ENCODE measurements at regions not wholly inside any gene's neighbourhood (a gene's known extent, or its start where the extent isn't known, plus 50 kb on each side); places are given as distances from the start of the nearest gene placed in this dataset.

GRCh38 chr5:10049858-10050455 is 199.7 kb downstream of the ATPSCKMT start:
- no peak overlapping the region for H3K4me3 ChIP-seq (ENCODE audit: low read depth, low read length)
- no peak for DNase-seq (ENCODE audit: low read depth)
- TF ChIP-seq, protein P1, sequence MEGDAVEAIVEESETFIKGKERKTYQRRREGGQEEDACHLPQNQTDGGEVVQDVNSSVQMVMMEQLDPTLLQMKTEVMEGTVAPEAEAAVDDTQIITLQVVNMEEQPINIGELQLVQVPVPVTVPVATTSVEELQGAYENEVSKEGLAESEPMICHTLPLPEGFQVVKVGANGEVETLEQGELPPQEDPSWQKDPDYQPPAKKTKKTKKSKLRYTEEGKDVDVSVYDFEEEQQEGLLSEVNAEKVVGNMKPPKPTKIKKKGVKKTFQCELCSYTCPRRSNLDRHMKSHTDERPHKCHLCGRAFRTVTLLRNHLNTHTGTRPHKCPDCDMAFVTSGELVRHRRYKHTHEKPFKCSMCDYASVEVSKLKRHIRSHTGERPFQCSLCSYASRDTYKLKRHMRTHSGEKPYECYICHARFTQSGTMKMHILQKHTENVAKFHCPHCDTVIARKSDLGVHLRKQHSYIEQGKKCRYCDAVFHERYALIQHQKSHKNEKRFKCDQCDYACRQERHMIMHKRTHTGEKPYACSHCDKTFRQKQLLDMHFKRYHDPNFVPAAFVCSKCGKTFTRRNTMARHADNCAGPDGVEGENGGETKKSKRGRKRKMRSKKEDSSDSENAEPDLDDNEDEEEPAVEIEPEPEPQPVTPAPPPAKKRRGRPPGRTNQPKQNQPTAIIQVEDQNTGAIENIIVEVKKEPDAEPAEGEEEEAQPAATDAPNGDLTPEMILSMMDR (conservative IDR thresholded peaks at IDR 0.05; ENCODE audit: low read depth, low read length): no peak

- H3K4me3 ChIP-seq (ENCODE audit: low read depth, low read length): no peak overlapping the region
- no peak for DNase-seq (ENCODE audit: low read depth)
- TF ChIP-seq, protein P1 (conservative IDR thresholded peaks at IDR 0.05; ENCODE audit: low read depth, low read length): no peak
These were observed 203.0 kb downstream of the ATPSCKMT start for GRCh38 chr5:10046676-10047075.

- DNase-seq (ENCODE audit: low read depth): no peak
- H3K4me3 ChIP-seq (ENCODE audit: low read depth, low read length): no peak overlapping the region
- TF ChIP-seq, protein P1 (conservative IDR thresholded peaks at IDR 0.05; ENCODE audit: low read depth, low read length): no peak
These were observed 204.3 kb downstream of the ATPSCKMT start for GRCh38 chr5:10045376-10045775.

- peak; percentile 64 for DNase-seq (ENCODE audit: low read depth)
- no peak overlapping the region for H3K4me3 ChIP-seq (ENCODE audit: low read depth, low read length)
- TF ChIP-seq, protein P1 (conservative IDR thresholded peaks at IDR 0.05; ENCODE audit: low read depth, low read length): no peak
These were observed 213.4 kb downstream of the ATPSCKMT start for GRCh38 chr5:10036136-10036815.

DNA sequence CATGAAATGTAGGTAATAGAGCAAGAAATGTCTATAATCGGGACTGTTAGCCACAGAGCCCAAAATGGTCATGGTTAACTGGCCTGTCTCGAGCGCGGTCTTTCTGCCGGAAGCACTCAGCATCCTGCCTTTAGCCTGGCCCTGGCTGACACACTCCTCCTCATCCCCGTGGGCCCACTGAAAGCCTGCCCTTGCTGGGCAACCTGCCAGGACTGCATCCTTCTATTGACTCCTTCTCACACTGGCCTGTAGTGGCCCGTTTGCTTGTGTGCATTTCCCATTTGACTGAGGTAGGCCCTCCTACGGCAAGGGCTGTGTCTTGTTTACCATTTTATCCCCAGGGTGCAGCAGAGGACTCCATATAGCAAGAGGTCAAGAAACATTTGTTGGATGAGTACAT is 215.7 kb downstream of the ATPSCKMT start:
- TF ChIP-seq, protein P1 (conservative IDR thresholded peaks at IDR 0.05; ENCODE audit: low read depth, low read length): peak; percentile 1
- peak; percentile 47 for DNase-seq (ENCODE audit: low read depth)

DNA sequence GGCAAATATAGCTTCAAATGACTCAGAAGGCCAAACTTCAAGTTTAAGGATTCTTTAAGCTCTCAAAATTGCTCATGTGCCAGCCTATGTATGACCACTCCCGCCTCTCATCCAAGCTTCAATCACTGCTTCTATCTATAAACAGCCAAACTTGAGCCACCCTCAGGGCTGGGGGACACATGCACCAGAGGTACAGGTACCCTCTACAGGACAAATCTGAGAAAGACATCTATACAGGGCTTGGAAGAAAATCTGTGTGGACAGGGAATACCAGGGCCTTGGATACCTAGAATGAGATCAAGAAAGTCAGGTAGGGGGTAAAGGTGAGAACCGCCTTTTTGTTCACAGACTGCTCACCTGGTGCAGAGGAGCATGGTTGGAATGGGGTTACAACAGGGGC is 217.9 kb downstream of the ATPSCKMT start:
- TF ChIP-seq, protein P1 (conservative IDR thresholded peaks at IDR 0.05; ENCODE audit: low read depth, low read length): peak; percentile 2
- no peak overlapping the region for H3K4me3 ChIP-seq (ENCODE audit: low read depth, low read length)
- no peak for DNase-seq (ENCODE audit: low read depth)

More for the DNA sequence above, 215.7 kb downstream of the ATPSCKMT start:
- no peak overlapping the region for H3K4me3 ChIP-seq (ENCODE audit: low read depth, low read length)

All from choroid plexus epithelial cell (primary cell).